RWPE2 (cell line): ENCODE measurements at regions not wholly inside any gene's neighbourhood (a gene's known extent, or its start where the extent isn't known, plus 50 kb on each side); places are given as distances from the start of the nearest gene placed in this dataset.

ENCODE experiments used
- ATAC-seq: fragments of 200-7000 bp; cut with Tn5 transposase; 3 replicates; pipeline ENCODE4 v1.9.1; 2021; ENCODE audit warnings: low read depth
- DNase-seq: peaks from one replicate; pipeline ENCODE4 v3.0.0-alpha.2; 2020; ENCODE audit warnings: low spot score
- H3K27ac ChIP-seq: fragments of 450-650 bp; 2 replicates; pipeline ENCODE4 v1.5.1; 2017; ENCODE audit warnings: mild to moderate bottlenecking; ENCODE audit not compliant: poor library complexity, severe bottlenecking
- H3K27me3 ChIP-seq: fragments of 250-450 bp; sonication (Bioruptor Pico); 2 replicates; pipeline ENCODE4 v1.5.1; 2021; ENCODE audit warnings: mild to moderate bottlenecking, moderate library complexity; ENCODE audit not compliant: insufficient read depth, poor library complexity, severe bottlenecking
- H3K36me3 ChIP-seq: fragments of 250-450 bp; sonication (Bioruptor Pico); 2 replicates; pipeline ENCODE4 v1.5.1; 2020; ENCODE audit warnings: low read depth, mild to moderate bottlenecking, moderate library complexity
- H3K4me1 ChIP-seq: fragments of 250-450 bp; sonication (Bioruptor Pico); 2 replicates; pipeline ENCODE4 v1.5.1; 2021; ENCODE audit warnings: mild to moderate bottlenecking, moderate library complexity; ENCODE audit not compliant: insufficient read depth, poor library complexity, severe bottlenecking
- H3K4me3 ChIP-seq: fragments of 250-450 bp; sonication (Bioruptor Pico); 2 replicates; pipeline ENCODE4 v1.5.1; 2021; ENCODE audit warnings: mild to moderate bottlenecking, moderate library complexity; ENCODE audit not compliant: severe bottlenecking
- H3K9me3 ChIP-seq: fragments of 250-450 bp; sonication (Bioruptor Pico); 2 replicates; pipeline ENCODE4 v1.5.1; 2021; ENCODE audit warnings: mild to moderate bottlenecking, moderate library complexity; ENCODE audit not compliant: severe bottlenecking
- CTCF ChIP-seq: fragments of 450-650 bp; IDR thresholded peaks from one replicate; pipeline ENCODE4 v1.5.1; 2017; ENCODE audit warnings: mild to moderate bottlenecking, moderate library complexity; ENCODE audit not compliant: poor library complexity, severe bottlenecking

- no peaks in the 10 kb centered on the region for H3K4me1 ChIP-seq
- H3K9me3 ChIP-seq: no peaks in the 10 kb centered on the region
- no peak overlapping the region for H3K27ac ChIP-seq
- TF ChIP-seq CTCF: peak; percentile 97
- H3K4me3 ChIP-seq: no peak overlapping the region
- peak; percentile 97 for ATAC-seq
- no peaks in the 10 kb centered on the region for H3K36me3 ChIP-seq
- no peaks in the 10 kb centered on the region for H3K27me3 ChIP-seq
- DNase-seq: peak; percentile 80
These were observed 521.3 kb upstream of the SEMA6D start for GRCh38 chr15:47196048-47196447.

GRCh38 chr15:47203993-47204392 lies 513.3 kb upstream of the SEMA6D start:
- no peak for DNase-seq
- no peak overlapping the region for H3K27ac ChIP-seq
- no peaks in the 10 kb centered on the region for H3K9me3 ChIP-seq
- no peaks in the 10 kb centered on the region for H3K36me3 ChIP-seq
- H3K4me3 ChIP-seq: no peak overlapping the region
- ATAC-seq: no peak
- no peak for TF ChIP-seq CTCF
- H3K4me1 ChIP-seq: no peaks in the 10 kb centered on the region
- peaks cover 14% of the 10 kb centered on the region for H3K27me3 ChIP-seq

- peaks cover 16% of the 10 kb centered on the region for H3K27me3 ChIP-seq
- no peak overlapping the region for H3K4me3 ChIP-seq
- no peaks in the 10 kb centered on the region for H3K9me3 ChIP-seq
- ATAC-seq (no peak), DNase-seq (no peak)
- H3K4me1 ChIP-seq: no peaks in the 10 kb centered on the region
- H3K36me3 ChIP-seq: no peaks in the 10 kb centered on the region
- TF ChIP-seq CTCF: no peak
- no peak overlapping the region for H3K27ac ChIP-seq
These were observed 510.8 kb upstream of the SEMA6D start for GRCh38 chr15:47206358-47206978.

GRCh38 chr15:47209591-47209990 lies 507.7 kb upstream of the SEMA6D start:
- no peak overlapping the region for H3K4me3 ChIP-seq
- H3K27ac ChIP-seq: no peak overlapping the region
- H3K9me3 ChIP-seq: no peaks in the 10 kb centered on the region
- peaks cover 14% of the 10 kb centered on the region for H3K27me3 ChIP-seq
- DNase-seq: no peak
- TF ChIP-seq CTCF: no peak
- no peak for ATAC-seq
- H3K36me3 ChIP-seq: no peaks in the 10 kb centered on the region
- H3K4me1 ChIP-seq: no peaks in the 10 kb centered on the region

- DNase-seq (no peak), ATAC-seq (no peak)
- Histone ChIP-seq H3K4me3 (no peak overlapping the region), H3K27me3 (peaks cover 11% of the 10 kb centered on the region), H3K36me3 (no peaks in the 10 kb centered on the region), H3K9me3 (no peaks in the 10 kb centered on the region), H3K27ac (no peak overlapping the region), H3K4me1 (no peaks in the 10 kb centered on the region)
- TF ChIP-seq CTCF: no peak
These were observed 504.9 kb upstream of the SEMA6D start for GRCh38 chr15:47212222-47213010.
